B cell (primary cell): ENCODE measurements at regions not wholly inside any gene's neighbourhood (a gene's known extent, or its start where the extent isn't known, plus 50 kb on each side); places are given as distances from the start of the nearest gene placed in this dataset.

Experiments
- EZH2 ChIP-seq: IDR thresholded peaks from 2 replicates; pipeline ENCODE4 v1.6.1; 2012; ENCODE audit warnings: borderline replicate concordance, low read depth, mild to moderate bottlenecking, moderate library complexity, low read length; ENCODE audit not compliant: insufficient read depth, poor library complexity, severe bottlenecking
- TF ChIP-seq, protein P1 (sequence below): fragments of 200-600 bp; IDR thresholded peaks from one replicate; pipeline ENCODE4 v1.8.0; 2022; ENCODE audit warnings: antibody characterized with exemption, mild to moderate bottlenecking

DNA sequence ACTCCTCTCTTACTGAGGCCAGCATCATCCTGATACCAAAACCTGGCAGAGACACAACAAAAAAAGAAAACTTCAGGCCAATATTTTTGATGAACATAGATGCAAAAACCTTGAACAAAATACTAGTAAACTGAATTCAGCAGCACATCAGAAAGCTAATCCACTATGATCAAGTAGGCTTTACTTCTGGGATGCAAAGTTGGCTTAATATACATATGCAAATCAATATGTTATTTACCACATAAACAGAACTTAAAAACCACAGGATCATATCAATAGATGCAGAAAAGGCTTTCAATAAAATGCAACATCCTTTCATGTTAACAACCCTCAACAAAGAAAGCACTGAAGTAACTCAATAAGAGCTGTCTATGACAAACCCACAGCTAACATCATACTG is 414.5 kb upstream of the MCTP2 start:
- TF ChIP-seq, protein P1, sequence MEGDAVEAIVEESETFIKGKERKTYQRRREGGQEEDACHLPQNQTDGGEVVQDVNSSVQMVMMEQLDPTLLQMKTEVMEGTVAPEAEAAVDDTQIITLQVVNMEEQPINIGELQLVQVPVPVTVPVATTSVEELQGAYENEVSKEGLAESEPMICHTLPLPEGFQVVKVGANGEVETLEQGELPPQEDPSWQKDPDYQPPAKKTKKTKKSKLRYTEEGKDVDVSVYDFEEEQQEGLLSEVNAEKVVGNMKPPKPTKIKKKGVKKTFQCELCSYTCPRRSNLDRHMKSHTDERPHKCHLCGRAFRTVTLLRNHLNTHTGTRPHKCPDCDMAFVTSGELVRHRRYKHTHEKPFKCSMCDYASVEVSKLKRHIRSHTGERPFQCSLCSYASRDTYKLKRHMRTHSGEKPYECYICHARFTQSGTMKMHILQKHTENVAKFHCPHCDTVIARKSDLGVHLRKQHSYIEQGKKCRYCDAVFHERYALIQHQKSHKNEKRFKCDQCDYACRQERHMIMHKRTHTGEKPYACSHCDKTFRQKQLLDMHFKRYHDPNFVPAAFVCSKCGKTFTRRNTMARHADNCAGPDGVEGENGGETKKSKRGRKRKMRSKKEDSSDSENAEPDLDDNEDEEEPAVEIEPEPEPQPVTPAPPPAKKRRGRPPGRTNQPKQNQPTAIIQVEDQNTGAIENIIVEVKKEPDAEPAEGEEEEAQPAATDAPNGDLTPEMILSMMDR = no peak
- no peak for TF ChIP-seq EZH2
